ENCODE measurements at regions not wholly inside any gene's neighbourhood (a gene's known extent, or its start where the extent isn't known, plus 50 kb on each side); places are given as distances from the start of the nearest gene placed in this dataset.

DNA sequence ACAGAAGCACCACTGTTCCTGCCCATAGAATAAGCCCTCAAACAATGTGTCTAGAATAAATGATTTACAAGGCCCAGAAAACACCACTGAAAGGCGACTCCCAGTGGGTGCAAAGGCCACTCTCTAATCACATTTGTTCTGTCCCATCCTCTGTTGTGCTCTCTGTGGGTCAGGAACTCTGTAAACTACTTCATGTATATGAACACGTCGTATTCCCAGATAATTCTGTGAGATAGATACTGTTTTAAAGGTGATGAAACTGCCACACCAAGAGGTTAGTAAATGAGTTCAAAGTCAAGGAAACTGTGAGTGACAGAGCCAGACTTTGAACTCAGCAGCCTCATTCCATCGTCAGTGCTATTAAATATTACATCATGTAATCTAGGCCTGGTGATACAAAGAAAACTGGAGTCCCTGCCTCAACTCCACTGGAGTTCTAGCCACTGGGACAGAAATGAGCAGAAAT, 269.7 kb upstream of the DCC start:
- TF ChIP-seq POLR2AphosphoS5 (IDR thresholded peaks at IDR 0.05; ENCODE audit: borderline replicate concordance, low read depth, low read length) (no peak), EZH2 (IDR thresholded peaks at IDR 0.05) (no peak)
